ENCODE measurements at regions not wholly inside any gene's neighbourhood (a gene's known extent, or its start where the extent isn't known, plus 50 kb on each side); places are given as distances from the start of the nearest gene placed in this dataset.

- WGBS (ENCODE audit: insufficient coverage, low coverage, low lambda C conversion rate, missing lambda C conversion rate), result 33% methylated on average over 6 of the region's 6 CpGs
- peak; percentile 53 to 76 (median 60) for ATAC-seq
- DNase-seq, result peak in 2 of 3 donors; percentile 33 to 51
- Histone ChIP-seq H3K9me3 (no peaks in the 10 kb centered on the region), H3K27me3 (no peaks in the 10 kb centered on the region), H3K27ac (no peak overlapping the region), H3K36me3 (no peaks in the 10 kb centered on the region), H3K4me3 (no peak overlapping the region), H3K4me1 (no peaks in the 10 kb centered on the region)
- TF ChIP-seq CTCF (IDR thresholded peaks at IDR 0.05), result no peak
- intact Hi-C loops (cut with DNase I), result no loop called here
These were observed 314.2 kb upstream of the GNAI1 start for GRCh38 chr7:79820387-79820786.

GRCh38 chr7:79810916-79811315, 323.7 kb upstream of the GNAI1 start:
- no peak for DNase-seq

GRCh38 chr7:79806161-79806734, 328.4 kb upstream of the GNAI1 start:
- no peaks in the 10 kb centered on the region for H3K36me3 ChIP-seq
- H3K27me3 ChIP-seq, result no peaks in the 10 kb centered on the region
- ATAC-seq (no peak), DNase-seq (no peak)
- intact Hi-C loops (cut with DNase I), result no loop called here
- H3K27ac ChIP-seq, result no peak overlapping the region
- WGBS (ENCODE audit: insufficient coverage, low coverage, low lambda C conversion rate, missing lambda C conversion rate), result 20% methylated on average over 6 of the region's 6 CpGs
- H3K4me3 ChIP-seq, result no peak overlapping the region
- no peak for TF ChIP-seq POLR2A (IDR thresholded peaks at IDR 0.05)
- peak in 2 of 4 donors; percentile 20 to 21 for TF ChIP-seq CTCF (IDR thresholded peaks at IDR 0.05)
- no peaks in the 10 kb centered on the region for H3K4me1 ChIP-seq
- H3K9me3 ChIP-seq, result no peaks in the 10 kb centered on the region

More at GRCh38 chr7:79810916-79811315, 323.7 kb upstream of the GNAI1 start:
- intact Hi-C loops (cut with DNase I), result no loop called here
- Histone ChIP-seq H3K27me3 (no peaks in the 10 kb centered on the region), H3K36me3 (no peaks in the 10 kb centered on the region), H3K4me1 (no peaks in the 10 kb centered on the region), H3K4me3 (no peak overlapping the region), H3K27ac (no peak overlapping the region), H3K9me3 (no peaks in the 10 kb centered on the region)
- ATAC-seq, result no peak
- WGBS (ENCODE audit: insufficient coverage, low coverage, low lambda C conversion rate, missing lambda C conversion rate), result 48% methylated on average over 2 of the region's 2 CpGs
- TF ChIP-seq POLR2A (IDR thresholded peaks at IDR 0.05), result no peak
- TF ChIP-seq CTCF (IDR thresholded peaks at IDR 0.05), result no peak

GRCh38 chr7:79790656-79791262, 337.3 kb upstream of the MAGI2 start:
- no peak overlapping the region for H3K27ac ChIP-seq
- no peak overlapping the region for H3K4me3 ChIP-seq
- intact Hi-C loops (cut with DNase I), result no loop called here
- 59% methylated on average over 6 of the region's 6 CpGs for WGBS (ENCODE audit: insufficient coverage, low coverage, low lambda C conversion rate, missing lambda C conversion rate)
- no peak for ATAC-seq
- no peaks in the 10 kb centered on the region for H3K36me3 ChIP-seq
- no peaks in the 10 kb centered on the region for H3K27me3 ChIP-seq
- no peaks in the 10 kb centered on the region for H3K4me1 ChIP-seq
- H3K9me3 ChIP-seq, result no peaks in the 10 kb centered on the region
- TF ChIP-seq POLR2A (IDR thresholded peaks at IDR 0.05) (no peak), CTCF (IDR thresholded peaks at IDR 0.05) (no peak)
- no peak for DNase-seq

All from right lobe of liver (tissue), 6 donors.